SK-N-SH (cell line): ENCODE measurements at regions not wholly inside any gene's neighbourhood (a gene's known extent, or its start where the extent isn't known, plus 50 kb on each side); places are given as distances from the start of the nearest gene placed in this dataset.

ENCODE experiments used
- CTCF ChIA-PET: fragments of 300-600, 350-600 bp; formaldehyde crosslinking; extraction: SDS; loops from one replicate; lab custom pipeline; 2021; lab: Yijun Ruan, JAX
- POLR2A ChIA-PET: fragments of 350-600 bp; sonication (Branson Sonifier 250); formaldehyde crosslinking; extraction: SDS; loops from one replicate; lab custom pipeline; 2020; ENCODE audit warnings: antibody characterized with exemption, inconsistent platforms; lab: Yijun Ruan, JAX
- DNase-seq: peaks from one replicate; pipeline ENCODE4 v3.0.0; 2012
- H2AFZ ChIP-seq: fragments of 200-600 bp; sonication (generic); 2 replicates; pipeline ENCODE4 v1.8.1; 2016; ENCODE audit warnings: antibody characterized with exemption, mild to moderate bottlenecking, low read depth
- H3F3A ChIP-seq: fragments of 200-600 bp; sonication (generic); replicated peaks from 2 replicates; pipeline ENCODE3; 2016; ENCODE audit warnings: antibody characterized with exemption, mild to moderate bottlenecking; ENCODE audit not compliant: insufficient read depth
- H3K27ac ChIP-seq, 2 experiments: fragments of 200-500 bp in 1 of 2; fragments of 200-600 bp in 1 of 2; sonication (Bioruptor generic) in 1 of 2; sonication (generic), shearing (Covaris generic) in 1 of 2; 2 replicates each; pipeline versions ENCODE4 v1.5.1 to v1.6.1; 2014 to 2016; ENCODE audit warnings: low read depth in 2 of 2, inconsistent platforms in 1 of 2, low read length in 1 of 2, mild to moderate bottlenecking in 1 of 2, mixed read lengths in 1 of 2
- H3K27me3 ChIP-seq: fragments of 200-600 bp; sonication (generic), shearing (Covaris generic); 2 replicates; pipeline ENCODE4 v1.6.1; 2016; ENCODE audit warnings: mixed run types; ENCODE audit not compliant: insufficient read depth
- H3K36me3 ChIP-seq, 2 experiments: fragments of 200-500 bp in 1 of 2; fragments of 200-600 bp in 1 of 2; sonication (Bioruptor generic) in 1 of 2; sonication (generic) in 1 of 2; replicated peaks in 1 of 2; 2 replicates each; pipeline versions ENCODE3 to v1.5.1; 2014 to 2016; ENCODE audit warnings: low read length in 1 of 2, mild to moderate bottlenecking in 1 of 2; ENCODE audit not compliant: insufficient read depth in 2 of 2, control insufficient read depth in 1 of 2
- H3K4me1 ChIP-seq, 2 experiments: fragments of 200-500 bp in 1 of 2; fragments of 200-600 bp in 1 of 2; sonication (Bioruptor generic) in 1 of 2; sonication (generic), shearing (Covaris generic) in 1 of 2; 2 replicates each; pipeline versions ENCODE4 v1.5.1 to v1.6.1; 2014 to 2016; ENCODE audit warnings: low read depth in 1 of 2, low read length in 1 of 2, mixed run types in 1 of 2; ENCODE audit not compliant: insufficient read depth in 2 of 2, control insufficient read depth in 1 of 2
- H3K4me2 ChIP-seq: fragments of 200-600 bp; sonication (generic), shearing (Covaris generic); 2 replicates; pipeline ENCODE4 v1.6.1; 2017; ENCODE audit warnings: mixed run types
- H3K4me3 ChIP-seq, 2 experiments: fragments of 200-500 bp in 1 of 2; fragments of 200-600 bp in 1 of 2; sonication (Bioruptor generic) in 1 of 2; sonication (generic), shearing (Covaris generic) in 1 of 2; 2 replicates each; pipeline versions ENCODE4 v1.5.1 to v1.8.1; 2014 to 2016; ENCODE audit warnings: low read depth in 2 of 2, inconsistent platforms in 1 of 2, low read length in 1 of 2, mild to moderate bottlenecking in 1 of 2, mixed read lengths in 1 of 2, moderate library complexity in 1 of 2
- H3K79me2 ChIP-seq: fragments of 200-600 bp; sonication (generic); 2 replicates; pipeline ENCODE4 v1.8.1; 2017; ENCODE audit warnings: mild to moderate bottlenecking; ENCODE audit not compliant: insufficient read depth
- H3K9ac ChIP-seq: fragments of 200-600 bp; sonication (generic); 2 replicates; pipeline ENCODE4 v1.6.1; 2017; ENCODE audit warnings: mixed run types
- H3K9me2 ChIP-seq: fragments of 200-600 bp; sonication (generic); 2 replicates; pipeline ENCODE4 v1.6.1; 2017; ENCODE audit warnings: mixed run types
- H3K9me3 ChIP-seq: fragments of 200-600 bp; sonication (generic); 2 replicates; pipeline ENCODE4 v1.6.1; 2017; ENCODE audit warnings: mixed run types, mild to moderate bottlenecking, moderate library complexity
- H4K20me1 ChIP-seq: fragments of 200-600 bp; sonication (generic); 2 replicates; pipeline ENCODE4 v1.6.1; 2017; ENCODE audit warnings: mild to moderate bottlenecking, mixed run types; ENCODE audit not compliant: insufficient read depth
- CHD2 ChIP-seq: fragments of 150-350 bp; IDR thresholded peaks from 2 replicates; pipeline ENCODE4 v1.6.1; 2018; ENCODE audit warnings: low read length; ENCODE audit not compliant: partially characterized antibody
- EP300 ChIP-seq, 2 experiments: IDR thresholded peaks; 2 replicates each; pipeline versions ENCODE4 v1.4.0 to v1.6.1; 2012; ENCODE audit warnings: borderline replicate concordance in 1 of 2, low read depth in 1 of 2, low read length in 1 of 2
- FOXM1 ChIP-seq: IDR thresholded peaks from 2 replicates; pipeline ENCODE4 v1.4.0; 2012; ENCODE audit warnings: low read depth, mild to moderate bottlenecking
- GATA2 ChIP-seq: sonication (generic); formaldehyde crosslinking; IDR thresholded peaks from 2 replicates; pipeline ENCODE4 v1.5.0; 2020; ENCODE audit warnings: mild to moderate bottlenecking, missing genetic modification reagents
- IRF3 ChIP-seq: fragments of 150-350 bp; IDR thresholded peaks from 2 replicates; pipeline ENCODE4 v1.6.1; 2016; ENCODE audit warnings: mild to moderate bottlenecking, low read depth, low read length
- MEF2A ChIP-seq: IDR thresholded peaks from 2 replicates; pipeline ENCODE4 v1.4.0; 2012; ENCODE audit warnings: low read depth, borderline replicate concordance
- NRF1 ChIP-seq: IDR thresholded peaks from 2 replicates; pipeline ENCODE4 v1.6.1; 2012; ENCODE audit warnings: low read depth, mild to moderate bottlenecking, low read length
- PBX3 ChIP-seq: IDR thresholded peaks from 2 replicates; pipeline ENCODE4; 2012
- REST ChIP-seq: IDR thresholded peaks from 2 replicates; pipeline ENCODE4 v1.6.1; 2012; ENCODE audit warnings: mild to moderate bottlenecking, low read depth, low read length, moderate library complexity
- RFX5 ChIP-seq: IDR thresholded peaks from 2 replicates; pipeline ENCODE4 v1.6.1; 2012; ENCODE audit warnings: mild to moderate bottlenecking, improper control_type of control experiment, low read length
- SMC3 ChIP-seq: IDR thresholded peaks from 2 replicates; pipeline ENCODE4 v1.6.1; 2012; ENCODE audit warnings: low read depth, low read length, improper control_type of control experiment
- TAF1 ChIP-seq: IDR thresholded peaks from 2 replicates; pipeline ENCODE4 v1.6.1; 2012; ENCODE audit warnings: low read depth, mild to moderate bottlenecking, low read length, moderate library complexity, borderline replicate concordance
- TCF12 ChIP-seq: IDR thresholded peaks from 2 replicates; pipeline ENCODE4 v1.4.0; 2012
- TEAD4 ChIP-seq: IDR thresholded peaks from 2 replicates; pipeline ENCODE4 v1.4.0; 2012; ENCODE audit warnings: mild to moderate bottlenecking, borderline replicate concordance; ENCODE audit not compliant: insufficient read depth
- USF1 ChIP-seq: IDR thresholded peaks from 2 replicates; pipeline ENCODE4 v1.4.0; 2012; ENCODE audit warnings: low read depth, borderline replicate concordance
- USF2 ChIP-seq: fragments of 150-350 bp; IDR thresholded peaks from 2 replicates; pipeline ENCODE4 v1.6.1; 2017; ENCODE audit warnings: antibody characterized with exemption, low read length, low read depth, borderline replicate concordance
- YY1 ChIP-seq: IDR thresholded peaks from 2 replicates; pipeline ENCODE4 v1.4.0; 2012; ENCODE audit warnings: low read depth, mild to moderate bottlenecking
- ZBTB33 ChIP-seq: IDR thresholded peaks from 2 replicates; pipeline ENCODE4 v1.4.0; 2012; ENCODE audit warnings: low read depth, borderline replicate concordance
- WGBS: methylation state at CpG from one replicate; pipeline ENCODE4 v1.1.6; 2017; ENCODE audit warnings: low lambda C conversion rate; 5-methylcytosine and 5-hydroxymethylcytosine counted together

- TF ChIP-seq USF1 = no peak
- TF ChIP-seq PBX3 = no peak
- no peak for TF ChIP-seq GATA2 (CRISPR knock-in tag)
- TF ChIP-seq ZBTB33 = no peak
- TF ChIP-seq IRF3 = no peak
- no peak for TF ChIP-seq YY1
Observed at GRCh38 chr2:239792405-239793084, 232.6 kb downstream of the NDUFA10 start (continued).

- Histone ChIP-seq H3K4me1 (no peaks in the 10 kb centered on the region), H3K4me2 (no peak overlapping the region), H3K79me2 (no peaks in the 10 kb centered on the region), H3K9me2 (no peaks in the 10 kb centered on the region), H3K9ac (no peak overlapping the region), H3F3A (no peaks in the 10 kb centered on the region), H3K4me3 (no peak overlapping the region), H3K9me3 (no peaks in the 10 kb centered on the region)
- no peak for DNase-seq
- POLR2A ChIA-PET = no interaction called here
- 58% methylated on average over 16 of the region's 22 CpGs for WGBS
- no peak for TF ChIP-seq REST
- TF ChIP-seq GATA2 (CRISPR knock-in tag) = no peak
- TF ChIP-seq NRF1 = no peak
- no peak for TF ChIP-seq SMC3
- TF ChIP-seq RFX5 = no peak
- no peak for TF ChIP-seq TCF12
- TF ChIP-seq CHD2 = no peak
- no peak for TF ChIP-seq TEAD4
- TF ChIP-seq MEF2A = no peak
- TF ChIP-seq TAF1 = no peak
- TF ChIP-seq FOXM1 = no peak
- no peak for TF ChIP-seq USF2
- TF ChIP-seq EP300 (IDR thresholded peaks at IDR 0.05; ENCODE audit: borderline replicate concordance in 1 of 2, low read depth in 1 of 2, low read length in 1 of 2) = no peak
- TF ChIP-seq, all 33 proteins: peak for 0
- no peak overlapping the region for H2AFZ ChIP-seq
- no peaks in the 10 kb centered on the region for H3K27me3 ChIP-seq
- no peaks in the 10 kb centered on the region for H4K20me1 ChIP-seq
- CTCF ChIA-PET = interaction anchor here (0.8 kb wide), 1 partner anchor 52 kb away, joined by 3 read pairs; no protein-coding TSS in a partner anchor
- no peaks in the 10 kb centered on the region for H3K36me3 ChIP-seq
- H3K27ac ChIP-seq = no peak overlapping the region
Observed at GRCh38 chr2:239791526-239792404, 233.4 kb downstream of the NDUFA10 start.
